Amygdala (tissue), 56 donors: ENCODE measurements at regions not wholly inside any gene's neighbourhood (a gene's known extent, or its start where the extent isn't known, plus 50 kb on each side); places are given as distances from the start of the nearest gene placed in this dataset.

Experiments used
- DNase-seq, 56 donors: peaks; one replicate each; lab custom pipeline; 2025; lab: John Stamatoyannopoulos, UW

GRCh38 chr3:126267169-126267975, 87.0 kb upstream of the ALDH1L1 start:
- DNase-seq, result peak in 50 of 56 donors; percentile 18 to 84 (median 58)

DNA sequence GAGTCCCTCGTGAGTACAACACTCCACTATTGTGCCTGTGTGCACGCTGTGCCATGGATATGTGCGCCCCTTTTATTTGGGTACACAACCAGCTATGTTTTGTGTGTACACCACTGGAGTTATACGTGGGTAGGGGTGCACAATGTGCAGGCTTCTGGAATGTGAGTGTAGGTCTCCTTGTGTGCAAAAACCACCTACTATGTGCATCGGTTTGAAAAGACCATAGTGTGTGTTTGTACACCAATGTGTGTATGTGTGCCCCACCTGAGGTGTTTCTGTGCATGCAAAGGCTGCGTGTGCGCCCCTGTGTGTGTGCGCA, 86.4 kb upstream of the ALDH1L1 start:
- no peak for DNase-seq

- peak in 35 of 56 donors; percentile 12 to 75 (median 47) for DNase-seq
Measured at GRCh38 chr3:126266291-126266840, 86.0 kb upstream of the ALDH1L1 start.

- DNase-seq, result no peak
Measured at GRCh38 chr3:126264952-126265351, 84.6 kb upstream of the ALDH1L1 start.

DNA sequence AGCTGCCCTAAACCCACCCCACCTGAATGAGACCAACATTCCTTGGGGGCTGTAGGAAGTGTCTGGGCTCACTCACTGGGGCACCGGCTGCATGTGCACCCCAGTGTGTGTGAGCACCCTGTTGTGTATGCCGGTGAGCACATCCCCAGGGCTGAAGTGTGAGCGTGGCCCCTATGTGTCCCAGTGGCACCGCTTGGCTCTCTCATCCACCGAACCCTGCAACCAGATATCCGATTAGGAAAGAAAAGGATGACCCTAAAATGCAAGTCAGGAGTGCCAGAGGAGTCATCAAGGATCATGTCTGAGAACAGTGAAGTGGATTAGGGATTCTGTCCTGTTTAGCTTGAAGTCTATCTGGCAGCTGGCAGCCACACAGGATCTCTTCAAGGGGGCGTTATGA, 84.0 kb upstream of the ALDH1L1 start:
- DNase-seq, result no peak

DNA sequence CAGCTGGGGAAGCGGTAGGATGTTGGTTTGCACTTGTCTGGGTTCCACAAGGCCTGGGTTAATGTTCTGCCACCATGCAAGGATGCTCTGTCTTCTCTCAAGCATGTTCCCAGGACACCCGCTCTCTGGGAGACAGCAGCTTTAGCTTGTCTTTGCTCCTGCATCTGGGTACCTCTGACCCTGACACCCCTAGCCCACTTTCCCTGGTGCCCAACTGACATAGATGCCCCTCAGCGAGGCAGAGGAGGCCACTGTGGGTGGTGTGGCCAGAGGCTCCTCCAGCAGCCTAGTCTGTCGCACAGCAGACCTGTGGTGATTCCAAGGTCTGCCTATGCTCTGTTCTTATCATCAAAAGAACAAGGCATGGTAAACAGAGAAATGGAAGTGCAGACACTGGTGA, 83.6 kb upstream of the ALDH1L1 start:
- no peak for DNase-seq

- no peak for DNase-seq
Measured at GRCh38 chr3:126263539-126263938, 83.2 kb upstream of the ALDH1L1 start.

GRCh38 chr3:126262227-126262626, 81.8 kb upstream of the ALDH1L1 start:
- DNase-seq, result no peak

- DNase-seq, result peak in 2 of 56 donors; percentile 6 to 25
Measured at GRCh38 chr3:126261037-126261436, 80.7 kb upstream of the ALDH1L1 start.

DNA sequence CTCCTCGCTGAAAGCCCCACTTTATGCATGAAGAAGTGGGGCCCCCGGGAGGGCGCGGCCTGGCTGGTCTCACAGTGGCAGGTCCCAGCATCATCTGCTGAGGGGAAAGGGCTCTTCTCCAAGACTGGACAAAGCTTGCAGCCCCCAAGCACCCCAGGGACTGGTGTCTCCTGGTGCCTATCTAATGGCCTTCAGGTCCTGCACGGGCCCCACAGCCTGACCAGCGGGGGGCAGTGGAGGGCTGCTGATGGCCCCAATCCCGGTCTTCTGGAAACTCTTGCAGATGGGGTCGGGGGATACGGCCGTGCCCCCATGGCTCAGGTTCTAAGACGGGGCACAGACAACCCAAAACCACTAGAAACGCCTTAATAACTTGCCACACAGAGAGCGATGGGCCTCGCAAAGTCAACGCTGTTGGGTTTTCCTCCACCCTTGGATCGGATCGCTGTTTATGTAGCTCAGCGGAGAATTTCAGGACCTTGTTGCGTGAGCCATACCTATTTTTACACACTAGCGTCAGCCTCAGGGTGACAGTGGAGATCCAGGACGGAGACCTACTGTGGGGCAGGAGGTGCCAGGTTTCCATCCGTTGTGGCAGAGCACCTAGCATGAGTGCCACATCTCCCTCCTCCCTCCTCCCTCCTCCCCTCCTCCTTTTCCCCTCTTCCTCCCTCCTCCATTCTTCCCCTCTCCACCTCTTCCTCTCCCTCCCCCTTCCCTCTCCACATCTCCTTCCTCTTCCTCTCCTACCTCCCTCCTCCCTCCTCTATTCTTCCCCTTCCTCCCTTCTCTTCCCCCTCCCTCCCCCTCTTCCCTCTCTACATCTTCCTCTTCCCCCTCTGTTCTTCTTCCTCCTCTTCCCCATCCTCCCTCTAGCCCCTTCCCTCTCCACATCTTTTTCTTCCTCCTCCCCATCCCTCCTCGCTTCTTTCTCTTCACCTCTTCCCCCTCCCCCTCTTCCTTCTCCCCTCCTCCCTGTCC, 79.3 kb upstream of the ALDH1L1 start:
- DNase-seq, result peak in 34 of 56 donors; percentile 14 to 81 (median 44)

- no peak for DNase-seq
Measured at GRCh38 chr3:126258670-126259069, 78.3 kb upstream of the ALDH1L1 start.

- DNase-seq, result no peak
Measured at GRCh38 chr3:126257984-126258383, 77.6 kb upstream of the ALDH1L1 start.

GRCh38 chr3:126257174-126257573, 76.8 kb upstream of the ALDH1L1 start:
- DNase-seq, result no peak

- DNase-seq, result no peak
Measured at GRCh38 chr3:126256251-126256650, 75.9 kb upstream of the ALDH1L1 start.

DNA sequence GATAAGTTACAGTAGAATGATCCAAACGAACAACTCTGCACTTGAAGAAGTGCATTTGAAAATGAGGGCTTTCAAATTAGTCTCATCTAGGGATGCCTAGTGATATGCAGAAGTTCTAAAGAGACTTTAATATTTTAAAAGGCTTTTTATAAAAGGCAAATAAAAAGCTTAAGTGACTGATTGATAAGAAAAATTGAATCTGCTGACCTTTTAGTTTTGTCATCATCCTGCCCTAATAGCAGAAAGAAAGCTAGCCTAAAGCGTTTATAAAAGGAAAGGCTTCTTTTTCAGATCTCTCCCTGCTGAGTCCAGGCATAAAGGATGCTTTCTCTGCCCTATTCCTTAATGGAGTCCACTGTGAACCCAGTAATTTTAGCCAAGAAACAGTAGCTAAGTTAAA, 72.7 kb upstream of the ALDH1L1 start:
- DNase-seq, result no peak

DNA sequence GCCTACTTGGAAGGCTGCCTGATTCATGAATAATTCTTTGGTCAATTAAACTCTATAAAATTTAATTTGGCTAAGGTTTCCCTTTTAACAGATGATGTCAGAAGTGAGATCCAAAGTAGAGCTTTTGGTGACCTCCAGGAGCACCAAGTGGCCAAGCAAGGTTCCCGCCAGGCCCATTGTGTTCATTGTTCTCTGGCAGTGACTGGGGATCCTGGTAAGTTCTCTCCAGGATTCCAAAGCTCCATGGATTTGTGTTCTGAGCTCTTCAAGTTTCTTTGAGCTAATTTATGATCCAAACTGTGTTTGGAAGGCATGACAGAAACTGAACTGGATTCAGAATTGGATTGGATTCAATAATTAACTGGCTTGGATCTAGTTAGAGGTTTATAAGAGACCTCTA, 72.0 kb upstream of the ALDH1L1 start:
- DNase-seq, result no peak

DNA sequence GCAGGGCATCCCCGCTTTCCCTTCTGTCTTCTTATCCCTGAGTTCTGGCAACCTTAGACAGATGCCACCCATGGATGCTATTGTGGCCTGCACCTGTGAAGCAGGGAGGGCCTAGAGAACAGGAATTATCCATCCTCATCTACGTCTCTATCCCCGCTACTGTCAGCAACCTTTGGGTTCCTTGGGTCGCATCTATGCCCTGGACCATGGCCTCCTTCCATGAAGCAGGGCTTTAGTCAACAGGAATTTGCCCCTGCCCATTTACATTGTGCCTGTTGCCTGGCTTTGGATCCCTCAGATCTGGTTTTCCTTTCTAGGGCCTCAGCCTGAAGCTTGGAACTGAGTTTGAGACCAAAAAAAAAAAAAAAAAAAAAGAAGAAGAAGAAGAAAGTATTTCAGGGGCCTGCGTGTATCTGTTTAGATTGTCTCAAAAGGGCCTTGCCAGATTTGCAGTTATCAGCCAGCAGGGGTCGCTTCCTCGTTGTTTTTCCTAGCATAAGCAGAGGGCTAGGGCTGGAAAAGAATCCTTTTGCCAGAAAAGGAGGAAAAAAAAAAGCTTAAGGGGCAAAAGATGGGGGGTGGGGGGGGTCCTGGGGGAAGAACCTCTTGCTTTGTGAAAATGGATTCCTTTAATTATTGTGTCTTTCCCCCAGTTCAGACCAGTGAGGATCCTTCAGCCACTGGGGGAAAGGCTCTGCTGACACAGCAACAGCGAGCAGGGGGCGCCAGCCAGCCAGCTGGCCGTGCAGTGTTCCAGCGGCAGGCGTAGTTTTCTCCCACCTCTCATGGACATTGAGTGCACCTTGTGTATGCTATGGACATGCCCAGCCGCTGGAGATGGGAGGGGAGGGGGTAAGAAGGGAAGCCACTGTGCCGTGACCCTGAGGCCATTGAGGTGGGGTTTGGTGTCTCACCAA, 65.7 kb upstream of the ALDH1L1 start:
- DNase-seq, result peak in 32 of 56 donors; percentile 6 to 79 (median 32)
